ENCODE measurements at regions not wholly inside any gene's neighbourhood (a gene's known extent, or its start where the extent isn't known, plus 50 kb on each side); places are given as distances from the start of the nearest gene placed in this dataset.
A peak's percentile ranks its signal among the peaks of the same experiment; 100 is the strongest.
"Not testable (repeated sequence)": the region's sequence is repeated elsewhere in the genome, so short reads cannot be mapped to it uniquely, and the experiment has no call there.

DNA sequence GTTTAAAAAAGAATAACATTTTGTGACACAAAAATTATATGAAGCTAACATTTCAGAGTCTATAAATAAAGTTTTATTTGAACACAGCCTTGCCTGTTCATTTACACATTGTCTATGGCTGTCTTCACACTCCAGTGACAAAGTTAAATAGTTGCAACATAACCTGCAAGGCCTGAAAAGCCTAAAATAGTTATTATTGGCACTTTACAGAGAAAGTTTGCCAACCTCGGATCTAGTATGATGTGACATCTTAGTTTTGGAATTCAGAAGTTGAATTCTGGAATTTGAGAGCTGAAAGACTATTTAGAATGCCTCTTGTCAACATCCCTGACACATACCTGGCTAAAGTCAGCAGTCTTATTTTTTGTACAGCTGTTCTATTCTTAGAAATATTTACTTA, 68.3 kb downstream of the DYRK2 start:
- FAIRE-seq: no peak

DNA sequence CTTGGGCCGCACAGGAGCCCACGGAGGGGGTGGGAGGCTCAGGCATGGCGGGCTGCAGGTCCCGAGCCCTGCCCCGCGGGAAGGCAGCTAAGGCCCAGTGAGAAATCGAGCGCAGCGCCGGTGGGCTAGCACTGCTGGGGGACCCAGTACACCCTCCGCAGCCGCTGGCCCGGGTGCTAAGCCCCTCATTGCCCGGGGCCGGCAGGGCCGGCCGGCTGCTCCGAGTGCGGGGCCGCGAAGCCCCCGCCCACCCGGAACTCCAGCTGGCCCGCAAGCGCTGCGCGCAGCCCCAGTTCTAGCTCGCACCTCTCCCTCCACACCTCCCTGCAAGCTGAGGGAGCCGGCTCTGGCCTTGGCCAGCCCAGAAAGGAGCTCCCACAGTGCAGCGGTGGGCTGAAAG, 70.8 kb downstream of the DYRK2 start:
- not testable (repeated sequence) for FAIRE-seq

DNA sequence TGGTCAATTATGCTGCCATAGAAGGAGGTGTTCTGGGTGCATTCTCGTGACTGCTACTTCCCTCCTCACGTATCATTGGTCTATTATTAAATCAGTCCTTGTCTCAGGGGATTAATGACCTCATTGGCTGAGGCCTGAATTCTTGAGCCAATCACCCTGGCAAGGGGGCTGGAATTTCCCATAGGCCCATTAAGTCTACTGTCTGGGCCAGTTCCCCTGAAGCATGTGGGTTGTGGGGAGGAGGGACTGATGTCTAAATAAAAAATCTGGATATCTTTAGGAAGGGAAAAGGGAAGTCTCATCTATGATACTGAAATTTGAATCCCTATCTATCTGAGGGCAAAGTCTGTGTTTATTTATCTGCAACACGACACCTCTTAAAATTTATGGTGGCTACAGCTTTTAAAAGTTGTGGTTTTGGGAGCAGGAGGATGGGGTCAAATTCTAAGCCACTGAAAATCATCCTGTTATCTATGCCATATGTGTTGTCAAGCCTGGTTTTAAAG, 71.9 kb downstream of the DYRK2 start:
- no peak for FAIRE-seq

DNA sequence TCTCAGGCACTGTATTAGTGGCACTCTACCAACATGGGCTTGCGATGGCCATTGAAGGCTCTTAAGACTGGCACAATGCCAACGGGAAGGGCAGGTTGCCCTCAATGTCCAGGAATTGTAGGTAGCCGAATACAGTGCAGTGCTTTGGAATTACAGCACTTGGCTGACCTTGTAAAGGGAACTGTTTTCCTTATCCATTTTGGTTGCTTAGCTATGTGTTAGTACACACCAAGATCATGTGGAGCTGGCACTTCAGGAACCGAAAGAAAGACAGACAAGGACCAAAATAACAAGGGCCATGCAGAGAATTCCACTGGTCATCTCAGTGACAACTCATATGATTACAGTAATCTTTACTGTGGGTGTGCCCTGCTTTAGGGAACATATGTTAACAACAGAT, 72.7 kb downstream of the DYRK2 start:
- FAIRE-seq: no peak

DNA sequence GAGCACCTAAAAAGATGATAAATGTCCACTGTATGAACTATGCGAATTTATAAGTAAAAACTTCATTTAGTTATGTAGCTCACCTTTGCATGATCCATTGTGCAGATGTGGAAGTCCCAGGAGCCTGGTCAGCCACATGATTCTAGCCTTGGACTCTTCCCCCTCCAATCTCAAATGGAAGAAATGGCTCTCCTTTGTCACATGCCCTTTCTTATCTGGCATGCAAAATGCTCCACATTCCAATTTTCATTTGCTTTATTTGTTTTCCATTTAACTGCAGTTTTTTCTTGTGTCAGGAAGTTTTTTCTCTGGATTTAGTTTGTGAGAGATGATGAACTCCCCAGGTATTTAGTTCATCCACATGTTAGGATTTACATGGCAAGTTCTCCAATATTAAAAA, 73.8 kb downstream of the DYRK2 start:
- FAIRE-seq: no peak

DNA sequence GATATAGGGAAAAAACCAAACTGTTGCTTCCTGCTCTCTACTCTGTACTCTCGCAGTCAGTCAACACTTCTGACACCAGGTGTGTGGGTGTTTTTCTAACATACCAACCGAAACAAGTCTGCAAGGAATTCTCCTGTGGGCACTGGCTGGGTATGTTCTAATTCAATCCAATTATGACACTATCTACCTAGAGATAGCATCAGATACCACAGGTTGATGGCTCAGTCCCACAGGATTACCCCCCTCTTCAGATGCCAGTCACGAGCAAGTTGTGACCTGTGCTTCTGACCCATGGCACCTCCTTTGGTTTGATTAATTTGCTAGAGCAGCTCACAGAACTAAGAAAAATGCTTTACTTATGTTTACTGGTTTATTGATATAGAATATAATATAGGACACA, 78.3 kb downstream of the DYRK2 start:
- FAIRE-seq: no peak

DNA sequence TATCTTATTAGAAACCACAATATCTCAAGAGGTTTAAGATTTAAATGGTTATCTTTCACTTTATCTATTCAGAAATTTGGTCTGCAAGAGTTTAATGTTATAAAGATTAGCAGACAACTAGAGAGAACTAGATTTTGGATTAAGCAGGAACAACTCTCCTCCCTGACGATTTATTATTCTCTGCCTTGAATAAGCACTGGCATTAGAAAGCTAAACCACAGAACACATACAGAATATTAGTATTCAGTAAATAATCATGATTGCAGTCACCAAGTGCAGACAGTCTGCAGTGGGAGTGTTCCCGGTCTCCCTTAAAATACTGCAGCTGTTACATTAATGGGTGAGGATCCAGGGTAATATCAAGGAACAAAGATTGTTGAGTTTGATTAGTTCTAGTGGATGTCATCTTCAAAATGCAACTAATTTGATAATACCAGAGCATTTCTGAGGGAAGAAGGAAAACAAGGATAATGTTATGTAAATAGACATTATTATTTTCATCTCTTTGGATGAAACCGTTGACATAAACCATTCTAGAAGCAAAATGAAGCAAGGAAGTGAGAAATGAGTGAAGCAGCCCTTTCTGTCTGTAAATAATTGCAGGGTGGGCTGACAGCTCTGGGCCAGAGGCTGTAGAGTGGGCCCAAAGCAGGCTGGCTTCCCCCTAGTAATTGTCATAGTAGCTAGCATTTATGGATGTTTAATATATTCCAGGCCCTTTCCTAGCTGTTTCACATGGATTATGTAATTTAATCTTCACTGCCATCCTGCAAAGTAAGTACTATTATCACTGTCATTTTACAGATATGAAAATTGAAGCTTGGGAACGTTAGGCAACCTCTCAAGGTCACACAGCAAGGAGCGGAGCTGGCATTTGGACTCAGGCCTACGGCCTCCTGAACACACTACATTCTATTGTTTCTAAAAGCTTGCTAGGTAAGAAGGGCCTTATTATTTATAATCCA, 79.4 kb downstream of the DYRK2 start:
- FAIRE-seq: no peak

DNA sequence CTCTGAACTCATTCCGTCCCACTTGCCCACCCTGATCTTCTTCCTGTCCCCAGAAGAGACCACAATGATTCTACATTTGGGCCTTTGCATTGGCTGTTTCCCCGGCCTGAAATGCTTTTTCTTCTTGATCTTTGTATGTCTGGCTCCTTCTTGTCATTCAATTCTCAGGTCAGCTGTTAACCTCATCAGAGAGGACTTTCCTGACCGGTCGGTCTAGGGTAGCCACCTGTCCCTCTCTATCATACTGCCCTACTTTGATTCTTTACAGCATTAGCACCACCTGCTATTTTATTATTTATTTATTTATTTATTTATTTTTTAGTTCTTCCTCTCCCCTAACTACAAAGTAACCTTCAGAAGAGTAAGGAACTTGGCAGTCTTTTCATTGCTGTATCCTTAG, 84.3 kb downstream of the DYRK2 start:
- FAIRE-seq: no peak

DNA sequence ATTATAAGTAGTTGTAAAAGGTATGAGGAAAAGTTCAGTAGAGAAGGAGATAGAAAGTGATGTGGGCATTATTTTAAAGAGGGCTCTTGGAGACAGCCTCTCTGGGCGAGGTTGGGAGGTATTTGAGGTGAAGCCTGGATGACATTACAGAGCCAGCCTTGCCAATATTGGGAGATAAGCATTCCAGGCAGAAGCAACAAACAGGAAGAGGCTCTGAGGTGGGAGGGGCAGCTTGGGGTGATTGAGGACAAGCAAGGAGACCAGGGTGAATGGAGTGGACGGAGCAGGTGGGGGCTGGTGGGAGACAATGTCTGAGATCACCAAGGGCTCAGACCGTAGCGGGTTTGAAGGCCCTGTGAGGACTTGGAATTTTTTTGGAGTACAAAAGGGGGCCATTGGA, 87.3 kb downstream of the DYRK2 start:
- no peak for FAIRE-seq

DNA sequence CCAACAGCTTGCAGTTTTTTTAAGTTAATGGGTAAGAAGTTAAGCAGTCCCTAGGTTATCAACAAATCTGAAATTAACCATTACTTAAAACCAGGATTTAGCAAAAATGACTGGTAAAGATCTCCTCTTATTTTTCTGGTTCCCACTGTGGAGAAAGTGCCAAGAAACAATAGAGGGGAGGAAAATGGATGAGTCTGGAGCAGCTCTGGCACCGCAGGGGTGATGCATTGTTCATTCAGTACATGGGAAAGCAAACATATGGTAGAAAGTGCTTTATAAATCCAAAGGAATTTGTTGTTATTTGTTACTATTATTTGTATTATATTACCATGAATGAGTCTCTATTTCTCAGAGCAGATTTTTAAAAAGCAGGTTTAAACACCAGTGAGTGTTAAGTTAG, 92.2 kb downstream of the DYRK2 start:
- FAIRE-seq: no peak

DNA sequence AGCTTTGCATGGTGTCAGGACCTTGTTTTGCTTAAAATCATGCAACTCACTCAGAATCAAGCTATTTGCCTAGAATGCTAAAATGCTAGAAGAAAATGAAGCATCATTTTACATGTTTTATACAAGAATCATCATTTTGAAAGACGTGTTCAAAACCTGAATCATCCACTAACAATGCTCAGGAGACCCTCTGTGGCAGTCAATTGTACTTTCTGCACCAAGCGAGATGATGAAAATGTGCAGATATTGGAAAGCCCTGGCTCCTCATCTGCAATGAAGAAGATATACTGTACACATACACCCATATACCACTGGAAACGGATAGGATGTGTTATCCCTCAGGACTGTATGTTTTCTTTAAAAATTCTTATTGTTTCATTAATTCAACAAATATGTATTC, 92.7 kb downstream of the DYRK2 start:
- FAIRE-seq: no peak

DNA sequence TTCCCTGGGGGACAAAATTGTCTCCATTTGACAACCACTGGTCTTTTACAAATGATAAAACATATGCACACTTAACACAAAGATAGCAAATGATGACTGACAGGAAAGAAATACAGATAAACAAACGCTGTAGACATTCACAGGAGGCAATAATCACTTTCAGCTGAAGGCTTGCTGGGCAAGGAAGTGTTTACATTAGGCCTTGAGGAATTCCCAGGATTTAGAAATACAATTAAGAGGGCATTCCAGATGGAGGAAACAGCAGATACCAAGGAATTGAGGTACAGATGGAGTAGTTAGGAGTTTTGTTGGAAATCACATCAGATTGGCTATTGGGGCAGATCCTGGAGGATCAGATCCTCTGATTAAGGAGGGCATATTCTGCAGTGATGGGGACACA, 93.9 kb downstream of the DYRK2 start:
- FAIRE-seq: no peak

DNA sequence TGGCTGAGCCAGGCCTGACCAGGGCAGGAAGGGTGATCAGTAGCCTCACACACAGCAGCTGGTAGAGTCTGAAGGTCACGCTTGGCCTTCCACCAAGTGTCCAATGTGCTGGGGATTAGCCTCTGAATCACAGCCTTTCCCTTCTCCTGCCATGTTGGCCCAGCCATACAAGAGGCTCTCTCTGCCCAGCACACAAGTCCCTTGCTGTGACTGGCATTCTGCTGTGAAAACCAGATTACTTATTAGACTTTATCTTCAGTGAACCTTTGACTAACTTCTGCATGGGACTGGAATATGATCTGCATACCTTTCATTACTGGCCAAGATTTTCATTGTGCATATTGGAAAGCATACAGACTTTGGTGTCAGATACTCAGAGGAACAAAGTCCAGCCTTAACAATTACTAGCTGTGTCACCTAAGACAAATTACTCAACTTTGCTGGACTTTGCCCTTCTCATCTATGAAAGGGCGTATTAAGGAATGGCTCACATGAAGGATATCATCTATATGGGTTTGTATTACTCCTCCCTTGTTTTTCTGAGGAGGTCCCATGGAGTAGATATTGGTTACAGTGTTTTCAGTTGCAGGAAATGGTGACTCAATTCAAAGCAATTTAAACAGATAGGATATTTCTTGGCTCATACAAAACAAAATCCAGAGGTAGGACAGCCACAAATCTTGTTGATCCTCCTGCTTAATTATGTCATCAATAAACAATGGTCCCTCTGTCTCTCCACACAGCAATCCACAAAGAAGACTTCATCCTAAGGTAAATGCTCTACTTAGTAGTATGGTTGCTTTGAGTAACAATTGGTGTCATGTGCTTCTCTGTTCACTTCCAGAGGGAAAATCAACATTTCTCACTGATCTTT, 99.6 kb downstream of the DYRK2 start:
- FAIRE-seq: peak; percentile 95

DNA sequence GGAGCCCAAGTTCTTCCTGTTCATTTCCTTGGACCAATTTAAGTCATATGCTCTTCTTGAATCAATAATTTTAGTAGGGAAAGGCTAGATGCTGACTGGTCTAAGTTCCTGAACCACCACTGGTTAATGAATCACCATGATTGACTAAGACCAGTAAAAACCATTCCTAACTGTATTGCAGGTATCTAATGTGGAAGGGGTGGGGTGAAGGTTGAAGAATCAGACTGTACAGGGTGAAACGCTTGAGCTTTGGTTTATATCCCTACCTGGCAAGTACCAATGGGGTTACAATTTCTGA, 100.1 kb downstream of the DYRK2 start:
- peak; percentile 84 for FAIRE-seq

DNA sequence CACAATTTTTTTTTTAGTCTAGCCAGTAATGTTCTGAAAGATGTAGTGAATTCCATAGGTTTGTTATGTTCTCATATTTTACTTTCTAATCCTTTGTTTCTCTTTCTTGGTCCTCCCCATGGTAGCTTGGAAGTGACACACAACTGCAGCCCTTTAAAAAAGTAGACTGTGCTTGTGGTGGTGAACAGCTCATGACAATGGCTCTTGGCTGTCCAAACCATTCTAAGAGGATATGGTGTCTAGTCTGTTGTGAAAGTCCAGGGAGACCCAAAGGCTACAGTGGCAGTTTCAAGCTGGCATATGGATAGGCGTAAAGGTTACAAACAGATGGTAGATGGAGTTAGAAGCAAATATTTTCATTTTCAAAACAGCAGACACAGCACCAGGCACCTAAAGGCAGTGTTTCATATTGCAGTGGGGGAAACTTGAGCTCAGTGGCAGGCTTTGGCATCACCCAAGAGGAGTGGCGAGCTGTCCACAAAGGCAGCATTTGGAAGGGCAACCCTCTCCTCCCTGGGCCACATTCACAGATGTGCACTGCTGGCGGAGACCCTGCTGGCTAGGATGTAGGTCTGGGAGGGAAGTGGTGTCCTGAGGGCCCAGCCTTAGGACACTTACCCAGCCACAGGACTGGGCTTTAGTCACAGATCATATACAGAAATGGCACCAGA, 102.1 kb downstream of the DYRK2 start:
- FAIRE-seq: no peak

DNA sequence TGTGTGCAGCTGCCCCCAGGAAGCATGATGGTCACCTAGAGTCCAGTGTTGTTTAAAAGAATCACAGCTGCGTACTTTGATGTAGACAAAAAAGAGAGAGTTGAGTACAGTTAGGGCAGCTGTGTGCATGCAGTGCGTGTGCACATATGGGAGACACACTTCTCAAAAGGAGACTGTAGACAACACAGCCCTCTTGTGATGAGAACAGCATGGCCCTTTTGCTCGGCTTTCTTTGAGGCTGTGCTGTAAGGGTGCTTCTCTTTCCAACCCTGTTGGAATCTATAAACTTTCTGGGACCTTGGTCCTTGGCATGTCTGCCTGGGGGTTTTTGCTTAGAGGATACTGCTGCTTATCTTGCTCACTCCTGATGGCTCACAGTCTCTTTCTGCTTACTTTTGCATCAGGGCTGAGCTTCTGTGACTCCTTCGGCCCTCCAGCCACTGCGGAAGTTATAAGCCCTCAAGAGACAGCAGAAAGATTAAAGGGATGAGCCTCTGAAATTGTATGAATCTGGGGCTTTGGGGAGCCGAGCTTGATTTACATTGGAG, 102.9 kb downstream of the DYRK2 start:
- FAIRE-seq: no peak

DNA sequence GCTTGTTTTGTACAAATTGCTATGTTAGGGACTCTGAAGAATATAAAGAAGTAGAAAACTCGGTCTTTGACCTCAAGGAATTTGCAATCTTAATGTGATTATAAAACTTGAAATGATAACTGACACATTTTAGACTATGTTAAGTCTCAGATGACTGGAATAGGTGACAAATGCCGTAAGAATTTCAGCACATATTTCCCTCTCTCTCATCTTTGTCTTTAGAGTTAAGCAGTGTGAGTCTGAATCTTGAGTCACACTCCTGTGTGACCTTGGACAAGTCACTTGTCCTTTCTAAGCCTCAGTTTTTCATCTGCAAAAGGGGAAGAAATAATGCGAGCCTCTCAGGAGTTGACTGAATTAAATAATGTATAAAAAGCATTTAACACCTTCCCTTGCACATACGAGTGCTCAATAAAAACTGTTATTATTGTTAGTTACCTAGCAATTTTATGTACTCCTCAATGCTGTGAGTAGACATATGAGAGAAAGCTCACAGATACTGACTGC, 103.7 kb downstream of the DYRK2 start:
- FAIRE-seq: no peak

DNA sequence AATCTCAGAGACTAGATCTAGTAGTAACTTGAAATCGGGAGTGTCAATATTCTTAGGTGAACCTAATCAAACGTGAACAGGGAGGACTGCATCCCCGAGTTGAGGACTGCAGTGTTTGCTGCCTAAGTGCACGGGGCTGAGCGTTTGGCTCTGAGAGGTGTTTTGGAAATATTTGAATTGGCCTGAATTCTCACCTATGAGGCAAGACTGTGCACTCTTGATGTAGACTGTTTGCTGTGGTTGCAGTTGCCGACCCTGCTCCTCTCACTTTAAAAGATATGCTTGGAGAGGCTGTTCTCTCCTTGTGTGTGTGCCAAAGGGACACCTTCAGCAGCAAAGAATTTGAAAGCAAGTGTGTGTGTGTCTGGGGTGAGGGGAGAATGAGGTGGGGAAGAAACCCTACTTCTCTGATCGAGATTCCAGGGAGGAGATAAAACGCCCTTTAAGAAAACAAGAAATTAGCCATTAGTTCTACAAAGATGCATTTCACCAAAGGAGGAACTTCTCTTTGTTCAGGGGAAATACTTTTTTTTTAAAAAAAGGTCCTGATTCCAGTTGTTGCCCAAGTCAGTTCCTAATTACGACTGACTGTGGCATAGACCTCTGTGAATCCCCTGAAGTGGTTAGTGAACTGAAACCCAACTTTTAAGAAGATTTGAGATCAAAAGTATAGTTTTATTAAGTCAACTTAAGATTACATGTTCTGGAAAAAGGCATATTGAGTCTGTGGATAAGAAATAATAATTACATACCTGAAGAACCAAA, 106.6 kb downstream of the DYRK2 start:
- no peak for FAIRE-seq

DNA sequence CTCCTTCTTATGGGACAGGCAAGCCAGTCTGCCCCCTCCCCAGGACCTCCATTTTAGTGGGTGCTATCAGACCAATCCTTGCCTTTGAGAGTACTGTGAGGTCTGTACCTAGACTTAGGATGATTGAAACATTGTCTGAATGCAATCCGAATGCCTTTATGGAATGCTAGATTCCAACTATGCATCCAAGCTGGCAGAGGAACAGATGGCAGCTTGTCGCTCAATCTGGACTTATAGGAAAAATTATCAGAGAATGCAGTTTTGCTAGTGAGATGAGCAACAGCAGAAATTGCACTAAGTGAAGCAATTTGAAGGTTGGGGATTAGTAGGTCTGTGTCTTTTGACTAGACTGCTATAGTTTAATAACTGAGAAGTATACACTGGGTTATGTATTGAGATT, 109.1 kb downstream of the DYRK2 start:
- FAIRE-seq: no peak

DNA sequence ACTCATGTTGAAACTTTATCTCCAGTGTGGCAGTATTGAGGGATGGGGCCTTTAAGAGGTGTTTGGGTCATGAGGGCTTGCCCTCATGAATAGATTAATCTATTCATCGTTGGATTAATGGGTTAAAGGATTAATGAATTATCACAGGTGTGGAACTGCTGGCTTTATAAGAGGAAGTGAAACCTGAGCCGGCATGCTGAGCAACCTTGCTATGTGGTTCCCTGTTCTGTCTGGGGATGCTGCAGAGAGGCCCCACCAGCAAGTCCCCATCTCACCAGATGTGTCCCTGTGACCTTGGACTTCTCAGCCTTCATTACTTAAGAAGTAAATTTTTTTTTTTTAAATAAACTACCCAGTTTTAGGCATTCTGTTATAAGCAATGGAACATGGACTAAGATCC, 109.6 kb downstream of the DYRK2 start:
- no peak for FAIRE-seq

DNA sequence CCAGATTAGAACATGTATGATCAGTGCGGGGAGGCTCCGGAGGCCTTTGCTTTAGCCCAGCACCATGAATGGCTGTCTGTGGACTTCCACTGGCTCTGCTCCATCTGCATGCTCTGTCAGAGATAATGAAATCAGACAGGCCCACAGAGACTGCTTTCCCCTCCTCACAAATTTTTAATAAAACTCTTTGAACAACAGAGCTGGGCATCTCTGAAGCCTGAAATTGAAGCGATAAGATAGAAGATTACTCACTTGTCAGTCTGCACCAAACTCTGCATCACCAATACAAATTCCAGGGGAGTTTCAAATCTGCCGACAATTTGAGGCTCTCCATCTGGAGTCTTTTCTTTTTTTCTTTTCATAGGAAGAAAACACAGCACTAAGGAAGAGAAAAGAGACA, 110.0 kb downstream of the DYRK2 start:
- no peak for FAIRE-seq

DNA sequence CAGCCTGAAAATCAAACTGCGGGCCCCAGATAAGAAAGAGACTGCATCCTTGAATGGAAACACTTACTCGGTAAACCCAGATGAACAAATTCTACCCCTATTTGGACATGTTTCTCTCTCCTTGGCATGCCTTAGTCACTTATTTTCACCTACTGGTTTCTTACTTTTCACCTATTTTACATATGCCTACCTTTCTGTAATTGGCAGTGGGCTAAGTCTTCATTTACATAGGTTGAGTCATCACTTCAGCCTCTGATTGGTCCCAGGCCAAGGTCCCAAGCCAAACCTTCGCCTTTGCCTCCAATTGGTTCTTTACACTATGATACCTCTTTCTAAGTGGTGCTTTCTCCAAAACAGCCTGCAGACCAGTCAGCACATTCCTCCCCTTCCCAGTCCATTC, 111.3 kb downstream of the DYRK2 start:
- no peak for FAIRE-seq

Measured in colon (tissue), 2 donors.